Loucy (cell line): ENCODE measurements at regions not wholly inside any gene's neighbourhood (a gene's known extent, or its start where the extent isn't known, plus 50 kb on each side); places are given as distances from the start of the nearest gene placed in this dataset.

ENCODE experiments used
- CTCF ChIP-seq: fragments of 200-600 bp; sonication (generic); conservative IDR thresholded peaks from 2 replicates; pipeline ENCODE4 v1.5.1; 2014; ENCODE audit warnings: mild to moderate bottlenecking, antibody characterized with exemption, low read length
- EZH2phosphoT487 ChIP-seq: fragments of 200-600 bp; IDR thresholded peaks from 2 replicates; pipeline ENCODE4 v1.6.1; 2018; ENCODE audit warnings: antibody characterized with exemption, mild to moderate bottlenecking, moderate library complexity, borderline replicate concordance

- no peak for TF ChIP-seq CTCF
- no peak for TF ChIP-seq EZH2phosphoT487
These were observed 204.3 kb upstream of the EMCN start for GRCh38 chr4:100722133-100722532.
